HPDE6-E6E7 (cell line): ENCODE measurements at regions not wholly inside any gene's neighbourhood (a gene's known extent, or its start where the extent isn't known, plus 50 kb on each side); places are given as distances from the start of the nearest gene placed in this dataset.
"Not testable (repeated sequence)": the region's sequence is repeated elsewhere in the genome, so short reads cannot be mapped to it uniquely, and the experiment has no call there.

Source experiments
- DNase-seq: peaks from one replicate; pipeline ENCODE4 v3.0.0; 2011; ENCODE audit warnings: missing footprints; ENCODE audit errors: extremely low spot score

- DNase-seq: not testable (repeated sequence)
These were observed 156.9 kb downstream of the RHOU start for GRCh38 chr1:228892200-228892599.

DNA sequence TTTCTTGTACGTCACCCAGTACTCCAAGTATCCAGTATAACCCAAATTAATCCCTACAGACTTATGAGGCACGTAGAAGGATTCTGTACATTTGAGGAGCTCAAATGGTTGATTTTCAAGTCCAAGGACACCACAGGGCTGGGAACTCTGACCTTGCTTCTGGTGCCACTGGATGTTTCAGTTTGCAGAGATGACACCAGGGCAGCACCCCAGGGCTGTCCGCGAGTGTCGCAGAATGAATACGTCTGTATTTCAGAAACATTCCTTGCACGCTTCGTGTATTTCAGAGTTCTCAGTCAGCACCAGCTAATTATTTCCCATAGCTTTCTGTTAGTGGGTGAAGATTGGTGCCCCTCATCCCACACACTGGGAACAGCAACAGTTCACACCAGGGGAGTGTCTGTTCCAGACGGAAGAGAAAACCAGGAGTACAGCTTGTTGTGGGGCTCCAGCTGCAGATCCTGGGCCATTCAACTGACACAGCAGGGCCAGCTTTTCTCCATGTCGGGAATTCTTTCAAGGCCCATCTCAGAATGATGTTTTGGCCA is 159.2 kb downstream of the RHOU start:
- no peak for DNase-seq

DNA sequence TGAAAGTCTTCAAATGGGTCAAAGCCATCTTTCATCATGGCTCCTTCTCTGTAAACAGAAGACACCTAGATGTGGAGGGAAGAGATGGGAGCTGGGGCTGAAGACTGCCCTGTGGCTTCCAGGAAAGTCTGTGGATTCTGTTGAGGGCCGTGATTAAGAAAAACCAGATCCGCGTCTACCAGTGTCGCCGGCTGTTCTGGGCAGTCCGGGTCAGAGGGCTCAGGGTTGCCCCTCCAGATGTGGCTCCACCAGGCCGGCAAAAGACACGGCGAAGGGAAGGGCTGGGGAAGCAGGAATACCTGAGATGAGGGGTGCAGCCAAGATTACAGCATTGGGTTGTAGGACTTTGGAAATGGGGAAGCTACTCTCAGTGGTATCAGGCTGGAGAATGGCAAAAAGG is 162.6 kb downstream of the RHOU start:
- no peak for DNase-seq

DNA sequence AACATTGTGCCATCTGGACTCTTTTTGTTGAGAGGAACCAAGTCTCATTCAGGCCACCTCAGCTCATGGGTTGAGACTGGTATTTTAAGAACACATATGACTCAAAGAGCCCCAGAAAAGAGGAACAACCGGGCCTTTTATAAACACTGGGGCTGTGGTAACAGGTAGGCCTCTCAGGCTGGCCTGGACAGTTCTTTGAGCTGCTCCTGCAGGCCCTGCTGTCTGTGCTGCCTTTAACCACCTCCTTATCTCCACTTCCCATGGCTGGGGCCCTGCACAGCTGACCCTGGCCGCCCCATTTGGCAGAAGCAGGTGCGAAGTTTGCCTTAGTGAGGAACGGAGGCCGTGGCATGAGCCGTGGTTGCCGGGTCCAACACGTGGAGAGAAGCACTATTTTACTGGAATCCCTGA is 163.3 kb downstream of the RHOU start:
- DNase-seq: no peak

DNA sequence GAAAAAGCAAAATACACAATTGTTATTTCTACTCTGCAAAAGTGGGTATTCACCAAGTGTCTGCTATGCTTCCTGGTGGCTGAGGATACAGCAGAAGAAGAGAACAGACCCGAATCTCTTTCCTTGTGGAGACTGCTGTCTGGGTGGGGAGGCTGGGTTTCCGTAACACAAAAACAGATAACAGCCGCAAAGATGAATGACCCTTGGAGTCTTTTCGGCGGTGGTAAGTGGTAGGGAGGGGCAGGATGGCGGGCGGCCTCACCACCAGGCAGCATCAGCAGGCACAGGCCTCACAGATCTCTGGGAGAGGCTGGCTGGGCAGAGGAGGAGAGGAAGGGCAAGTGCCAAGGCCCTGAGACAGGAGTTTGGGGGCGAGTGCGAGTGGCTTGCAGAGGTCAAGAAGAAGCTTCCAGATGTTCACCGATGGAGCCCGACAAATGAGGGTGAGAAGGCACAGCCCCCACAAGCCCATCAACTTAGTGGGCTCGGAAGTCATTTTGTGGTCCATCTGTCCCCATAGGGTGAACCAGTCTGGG is 164.2 kb downstream of the RHOU start:
- no peak for DNase-seq

DNA sequence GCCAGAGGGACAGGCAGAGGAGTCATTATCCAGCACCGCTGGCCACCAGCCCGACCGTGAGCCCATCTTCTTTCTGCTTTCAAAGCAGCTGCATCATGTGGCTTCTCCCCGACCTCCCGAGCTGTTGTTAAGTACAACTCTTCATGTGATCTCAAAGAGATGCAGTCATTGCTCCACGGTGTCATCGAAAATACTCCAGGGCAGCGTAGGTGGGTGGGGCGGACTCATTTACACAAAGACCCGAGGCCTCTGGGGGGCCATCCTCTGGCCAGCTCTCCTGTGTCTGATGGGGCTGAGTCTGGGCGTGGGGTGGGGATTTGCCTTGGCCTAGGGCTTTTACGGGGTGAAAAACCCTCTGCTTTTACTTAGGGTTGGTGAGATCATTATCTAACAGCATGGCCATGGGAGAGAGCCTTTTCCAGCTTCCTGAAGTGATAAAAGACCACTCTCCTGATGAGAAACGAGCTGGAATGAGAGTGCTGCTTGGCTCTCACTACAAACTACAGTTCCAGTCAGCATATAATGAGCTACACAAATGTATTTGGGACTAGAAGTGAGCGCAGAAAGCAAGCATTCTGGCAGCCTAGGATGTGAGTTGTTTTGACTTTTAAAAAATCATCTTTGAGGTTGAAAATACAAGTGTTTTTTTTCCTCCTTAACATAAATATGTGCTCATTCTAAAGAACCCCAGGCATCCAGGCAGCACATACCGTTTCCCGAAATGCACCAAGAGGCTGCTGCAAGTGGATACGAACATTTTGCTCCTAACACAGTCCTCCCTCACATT is 165.0 kb downstream of the RHOU start:
- no peak for DNase-seq

GRCh38 chr1:228900886-228901392 is 165.7 kb downstream of the RHOU start:
- no peak for DNase-seq

GRCh38 chr1:228901936-228902681 is 166.8 kb downstream of the RHOU start:
- no peak for DNase-seq

DNA sequence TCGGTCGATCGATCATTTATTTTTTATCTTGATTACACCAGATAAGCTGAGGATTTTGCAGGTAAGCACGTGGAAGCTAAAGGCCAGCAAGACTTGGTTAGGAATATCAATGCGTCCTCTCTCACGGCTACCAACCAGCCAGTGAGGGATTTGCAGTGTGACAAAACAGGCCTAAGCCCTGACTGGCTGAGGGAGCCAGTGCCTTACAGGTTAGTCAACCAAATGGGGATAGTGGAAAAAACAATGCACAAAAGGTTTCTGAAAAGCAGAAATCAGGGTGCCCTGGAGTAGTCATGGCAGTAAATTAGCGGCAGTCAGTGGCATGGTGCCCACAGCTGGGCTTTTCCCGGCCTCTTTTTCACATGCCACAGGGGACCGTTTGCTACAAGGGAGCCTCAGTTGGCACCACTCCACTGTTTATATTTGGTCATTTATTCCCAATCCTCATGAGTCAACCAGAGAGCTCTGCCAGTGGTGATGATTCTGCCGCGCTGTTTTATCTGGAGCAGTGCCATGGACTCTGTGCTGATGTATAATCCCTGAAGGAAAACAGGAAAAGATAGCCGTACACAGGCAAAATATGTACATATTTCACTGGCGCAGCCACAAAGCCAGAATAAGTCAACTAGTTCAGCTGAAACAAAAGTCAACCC is 167.6 kb downstream of the RHOU start:
- peak; percentile 60 for DNase-seq

- DNase-seq: no peak
These were observed 168.3 kb downstream of the RHOU start for GRCh38 chr1:228903434-228904071.

DNA sequence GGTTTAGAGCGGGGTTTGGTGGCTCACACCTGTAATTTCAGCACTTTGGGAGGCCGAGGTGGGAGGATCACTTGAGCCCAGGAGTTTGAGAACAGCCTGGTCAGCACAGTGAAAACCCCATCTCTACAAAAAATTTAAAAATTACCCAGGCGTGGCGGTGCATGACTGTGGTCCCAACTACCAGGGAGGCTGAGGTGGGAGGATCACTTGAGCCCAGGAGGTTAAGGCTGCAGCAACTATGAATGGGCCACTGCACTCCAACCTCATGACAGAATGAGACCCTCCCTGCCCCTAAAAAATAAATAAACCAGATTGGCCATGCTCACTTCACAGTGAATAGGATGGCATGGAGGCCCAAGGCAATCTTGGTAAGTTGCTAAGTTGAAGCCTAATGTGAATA is 168.9 kb downstream of the RHOU start:
- DNase-seq: no peak

GRCh38 chr1:228905701-228906101 is 170.4 kb downstream of the RHOU start:
- DNase-seq: no peak

DNA sequence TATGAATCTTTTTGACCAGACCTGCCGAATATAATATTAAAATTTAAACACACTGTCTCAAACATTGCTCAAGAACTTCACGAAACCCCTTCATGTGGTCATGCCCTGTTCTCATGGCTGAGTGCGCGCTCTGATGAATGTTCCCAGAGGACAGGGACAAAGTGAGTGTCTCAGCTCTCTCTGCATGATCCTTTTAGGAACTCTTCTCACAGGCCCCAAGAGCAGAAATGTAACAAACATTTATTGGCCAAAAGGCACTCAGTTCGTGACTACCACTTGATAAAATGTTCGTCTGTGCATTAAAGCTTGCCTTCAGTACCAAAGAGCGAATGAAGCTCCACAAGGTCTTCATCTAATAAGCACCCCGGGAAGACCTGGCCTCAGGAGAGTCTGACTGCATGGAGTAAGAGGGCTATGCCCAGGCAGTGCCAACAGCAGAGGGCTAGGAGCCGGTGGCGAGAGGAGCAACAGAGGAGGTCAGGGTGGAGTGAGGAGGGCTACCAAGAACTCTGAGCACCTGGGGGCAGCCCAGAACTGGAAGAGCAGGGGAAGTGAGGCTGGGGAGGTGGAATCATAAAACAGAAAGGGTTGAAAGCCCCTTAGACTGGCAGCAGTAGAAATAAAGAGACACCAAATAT is 171.1 kb downstream of the RHOU start:
- DNase-seq: no peak

DNA sequence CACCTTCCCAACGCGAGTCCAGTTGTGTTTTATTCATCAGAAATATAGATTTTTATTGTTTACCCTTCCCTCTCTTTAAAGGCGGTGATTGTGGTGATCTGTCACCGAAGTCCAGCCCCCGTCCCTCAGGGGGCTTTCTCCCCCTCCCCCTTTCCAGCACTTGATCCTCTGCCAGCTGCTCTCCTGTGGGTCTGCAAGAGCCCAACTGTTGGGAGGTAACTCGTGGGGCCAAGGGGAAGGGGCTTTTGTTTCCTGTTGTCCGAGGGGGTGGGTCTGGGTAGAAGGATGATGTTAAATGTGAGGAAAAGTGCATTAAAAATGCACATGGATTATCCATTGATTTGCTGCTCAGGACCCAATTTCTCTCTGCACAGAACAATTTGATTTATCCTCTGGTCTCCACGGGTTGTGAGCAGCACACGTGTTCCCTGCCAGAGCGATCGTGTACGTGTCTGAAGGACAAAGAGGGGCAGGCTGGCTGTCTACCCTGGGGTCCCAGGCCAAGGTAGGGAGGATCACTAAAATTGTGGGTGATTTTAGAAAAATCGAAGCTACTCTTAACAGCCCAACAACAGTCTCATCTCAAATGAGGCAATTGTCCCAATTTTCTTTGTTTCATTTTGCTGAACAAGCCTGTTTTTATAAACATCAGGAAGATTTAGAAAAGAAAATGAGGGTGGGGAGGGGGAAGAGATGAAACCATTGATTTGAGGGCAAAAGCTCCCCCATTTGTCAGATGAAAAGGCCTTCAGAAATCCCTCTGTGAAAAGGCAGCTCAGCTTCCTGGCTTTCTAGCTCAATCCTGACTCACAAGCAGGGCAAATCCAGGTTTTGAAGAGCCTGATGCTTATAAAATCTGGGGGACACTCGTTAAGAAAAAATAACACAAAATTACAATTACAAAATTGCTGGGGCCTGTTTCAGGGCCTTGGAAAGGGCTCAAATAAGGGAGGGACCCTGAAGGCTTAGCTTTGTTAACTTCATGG is 176.2 kb downstream of the RHOU start:
- DNase-seq: no peak

DNA sequence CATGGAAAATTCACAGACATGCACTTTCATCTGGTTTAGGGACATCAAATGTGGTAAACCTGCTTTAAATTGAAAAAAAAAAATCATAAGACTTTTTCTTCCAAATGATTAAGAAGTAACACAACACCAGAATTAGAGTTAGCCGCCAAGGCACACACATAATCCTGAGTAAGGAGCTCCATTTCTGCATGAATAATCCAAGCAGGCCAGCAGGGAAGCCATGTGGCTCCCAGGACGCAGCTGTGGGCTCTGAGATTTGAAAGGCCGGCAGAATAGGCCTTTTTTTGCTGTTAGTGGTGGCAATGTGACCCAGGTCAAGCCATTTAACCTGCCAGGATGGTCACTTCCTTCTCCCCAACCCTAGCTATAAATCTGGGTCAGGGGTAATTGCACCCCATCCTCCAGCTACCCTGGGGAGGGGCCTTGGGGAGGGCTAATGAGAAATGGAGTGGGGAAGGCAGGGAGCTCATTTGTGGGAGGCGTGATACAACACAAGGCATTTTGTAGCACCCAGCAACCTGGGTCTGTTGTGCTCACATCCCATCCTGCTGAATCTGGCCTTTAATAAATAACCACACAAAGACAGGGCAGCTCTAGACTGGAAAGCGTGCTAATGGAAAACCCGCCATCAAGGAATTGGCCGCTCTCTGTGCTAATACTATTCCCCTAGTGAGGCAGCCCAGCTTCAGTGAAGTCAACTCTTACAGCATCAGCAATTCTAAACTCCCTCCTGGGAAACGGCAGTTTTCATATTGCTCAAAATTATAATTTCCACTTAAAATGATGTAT is 178.5 kb downstream of the RHOU start:
- DNase-seq: no peak

- DNase-seq: no peak
These were observed 179.4 kb downstream of the RHOU start for GRCh38 chr1:228914700-228915099.

DNA sequence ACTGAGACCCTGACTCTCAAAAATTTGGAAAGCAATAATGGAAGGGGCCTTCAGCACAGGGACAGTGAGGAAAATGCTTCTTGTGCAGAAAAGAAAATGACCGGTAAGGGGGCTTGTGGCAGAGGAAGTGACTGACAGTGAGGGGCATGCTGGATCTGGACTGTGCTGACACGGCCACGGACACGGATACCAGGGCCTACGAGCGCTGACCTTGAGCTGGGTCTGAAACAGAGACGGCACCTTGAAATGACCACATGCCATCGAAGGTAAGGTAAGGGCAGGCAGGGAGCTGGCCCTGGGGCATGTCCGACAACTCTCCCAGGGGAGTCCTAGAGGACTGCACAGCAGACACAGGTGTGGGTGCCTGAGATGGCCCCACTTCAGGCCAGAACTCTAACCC is 182.1 kb downstream of the RHOU start:
- no peak for DNase-seq

- no peak for DNase-seq
These were observed 182.5 kb downstream of the RHOU start for GRCh38 chr1:228917755-228918154.

- no peak for DNase-seq
These were observed 183.1 kb downstream of the RHOU start for GRCh38 chr1:228918335-228918734.
